Stimulated activated CD8-positive, alpha-beta memory T cell treated with anti-CD3 and anti-CD28 coated beads, Interleukin-2, amount 100 ng/mL, for 48 hours (primary cell): ENCODE measurements at regions not wholly inside any gene's neighbourhood (a gene's known extent, or its start where the extent isn't known, plus 50 kb on each side); places are given as distances from the start of the nearest gene placed in this dataset.
"Not testable (repeated sequence)": the region's sequence is repeated elsewhere in the genome, so short reads cannot be mapped to it uniquely, and the experiment has no call there.

Experiments
- DNase-seq, 2 donors: peaks; one replicate each; pipeline ENCODE4 v3.0.0-alpha.2; 2020; ENCODE audit warnings: low read depth in 2 of 2

GRCh38 chr12:92403210-92404175 is 257.8 kb upstream of the BTG1 start:
- no peak for DNase-seq

- no peak for DNase-seq
These were observed 256.8 kb upstream of the BTG1 start for GRCh38 chr12:92402415-92402814.

DNA sequence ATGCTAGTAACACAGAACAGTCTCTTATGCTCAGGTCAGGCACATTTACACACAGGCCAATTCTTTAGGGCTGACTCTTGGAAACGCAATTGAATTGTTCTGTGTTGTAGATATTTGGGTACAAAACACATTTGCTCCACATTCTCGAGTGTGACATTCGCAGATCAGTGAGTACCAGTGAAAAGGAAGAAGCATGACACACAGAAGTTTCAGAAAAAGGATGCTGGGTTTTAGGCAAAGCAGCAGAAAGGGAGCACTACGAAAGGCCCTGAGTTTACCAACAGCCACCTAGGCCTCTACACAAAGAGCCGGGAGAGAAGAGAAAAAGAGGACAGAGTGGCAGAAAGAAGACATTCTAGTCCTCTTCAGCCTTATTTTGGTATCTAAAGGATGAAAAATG is 254.4 kb upstream of the BTG1 start:
- no peak for DNase-seq

DNA sequence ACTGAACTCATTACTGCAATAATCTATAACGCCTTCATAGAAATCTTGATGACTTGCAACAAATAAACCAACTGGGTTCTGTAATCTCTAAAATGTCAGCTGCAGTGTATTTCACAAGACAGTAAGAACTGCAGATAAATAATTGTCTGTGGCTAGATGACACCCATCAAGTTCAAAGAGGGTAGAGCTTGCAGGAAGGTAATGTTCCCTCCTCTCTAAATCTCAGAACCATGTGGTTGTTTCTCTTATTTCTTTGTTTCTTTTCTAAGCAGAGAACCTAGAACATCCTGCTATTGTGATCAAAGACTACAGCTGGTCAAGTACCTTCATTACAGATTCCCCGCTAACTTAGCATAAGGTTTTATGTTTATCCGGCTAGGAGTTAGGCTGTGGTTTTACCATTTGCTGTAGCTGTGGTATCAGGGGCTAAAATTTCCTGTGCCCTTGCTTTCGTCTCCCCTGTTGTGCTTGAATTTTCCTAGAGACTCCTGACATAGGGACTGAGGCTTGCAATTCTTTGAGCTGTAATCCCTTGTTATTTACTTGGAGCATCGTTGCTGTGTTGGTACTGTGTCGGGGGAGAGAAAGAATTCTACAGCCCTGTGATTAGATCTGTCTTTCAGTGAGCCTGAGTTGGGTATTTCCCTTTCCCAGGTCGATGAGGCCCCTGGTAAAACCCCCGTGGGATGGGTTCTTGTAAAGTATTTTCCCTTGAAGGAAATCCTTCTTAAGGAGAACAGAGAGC is 253.1 kb upstream of the BTG1 start:
- no peak for DNase-seq

- no peak for DNase-seq
These were observed 251.1 kb upstream of the BTG1 start for GRCh38 chr12:92396647-92397252.

DNA sequence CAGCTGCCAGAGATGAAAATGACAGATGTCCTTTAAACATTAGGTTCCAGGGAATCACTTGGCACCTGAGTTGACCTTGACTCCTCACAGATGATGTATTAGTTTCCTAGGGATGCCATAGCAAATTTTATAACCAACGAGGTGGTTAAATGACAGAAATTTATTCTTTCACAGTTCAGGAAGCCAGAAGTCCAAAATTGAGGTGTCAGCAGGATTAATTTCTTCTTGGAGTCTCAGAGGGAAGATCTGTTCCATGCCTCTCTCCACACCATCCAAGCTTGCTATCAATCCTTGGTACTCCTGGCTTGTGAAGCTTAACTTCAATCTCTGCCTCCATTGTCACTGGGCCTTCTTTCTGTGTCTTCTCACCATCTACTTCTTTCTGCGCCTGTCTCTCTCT is 249.7 kb upstream of the BTG1 start:
- no peak for DNase-seq

DNA sequence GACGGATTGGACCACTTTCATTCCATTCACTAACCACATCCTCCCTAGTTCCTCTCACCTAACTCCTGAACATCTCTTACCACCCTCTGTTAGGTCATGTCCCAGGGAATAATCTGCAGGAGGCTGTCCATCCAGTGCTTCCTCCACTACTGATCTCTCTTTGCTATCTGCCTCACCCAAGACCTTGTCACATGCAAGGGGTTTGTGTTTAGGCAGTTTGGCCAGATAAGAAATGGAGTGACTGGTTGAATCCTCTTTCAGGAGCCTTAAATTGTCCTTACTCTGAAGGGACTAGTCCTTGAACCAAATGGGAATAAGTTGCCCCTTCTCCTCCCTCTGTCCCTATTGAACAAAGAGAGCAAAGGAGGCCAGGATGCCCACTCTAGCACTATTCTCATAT is 249.2 kb upstream of the BTG1 start:
- no peak for DNase-seq

GRCh38 chr12:92393504-92393903 is 247.9 kb upstream of the BTG1 start:
- DNase-seq, result no peak

- DNase-seq, result not testable (repeated sequence)
These were observed 246.1 kb upstream of the BTG1 start for GRCh38 chr12:92391726-92392125.

GRCh38 chr12:92389466-92389865 is 243.8 kb upstream of the BTG1 start:
- DNase-seq, result no peak

- no peak for DNase-seq
These were observed 239.7 kb upstream of the BTG1 start for GRCh38 chr12:92385296-92385695.

DNA sequence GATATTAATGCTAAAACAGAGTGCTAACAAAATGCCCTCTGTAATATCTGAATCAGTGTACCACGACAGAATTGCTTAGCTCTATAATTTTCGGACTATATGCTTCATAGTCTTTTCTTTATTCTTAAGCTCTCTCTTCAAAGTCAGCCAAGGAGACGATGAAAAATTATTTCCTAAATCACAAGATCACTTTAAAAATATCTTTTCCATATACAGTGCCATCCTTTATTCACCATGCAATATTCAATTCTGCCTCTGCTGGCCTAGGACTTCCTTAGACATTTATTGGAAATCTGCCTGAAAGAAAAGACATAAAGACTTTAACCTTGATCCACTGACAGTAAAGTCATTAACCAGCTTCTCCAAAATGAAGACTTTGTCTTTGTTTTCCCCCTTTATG is 238.9 kb upstream of the BTG1 start:
- no peak for DNase-seq

GRCh38 chr12:92382383-92382878 is 236.8 kb upstream of the BTG1 start:
- no peak for DNase-seq

GRCh38 chr12:92381856-92382255 is 236.2 kb upstream of the BTG1 start:
- no peak for DNase-seq

- DNase-seq, result no peak
These were observed 233.2 kb upstream of the BTG1 start for GRCh38 chr12:92378682-92379479.

- not testable (repeated sequence) for DNase-seq
These were observed 229.9 kb upstream of the BTG1 start for GRCh38 chr12:92375504-92375903.

- DNase-seq, result no peak
These were observed 225.2 kb upstream of the BTG1 start for GRCh38 chr12:92370828-92371227.

GRCh38 chr12:92369636-92370035 is 224.0 kb upstream of the BTG1 start:
- no peak for DNase-seq

- no peak for DNase-seq
These were observed 223.4 kb upstream of the BTG1 start for GRCh38 chr12:92369056-92369455.

GRCh38 chr12:92365836-92366235 is 220.2 kb upstream of the BTG1 start:
- DNase-seq, result no peak

- no peak for DNase-seq
These were observed 219.7 kb upstream of the BTG1 start for GRCh38 chr12:92365333-92365732.
